SK-N-SH treated with all-trans-retinoic acid at 6 μM for 48 hours (cell line): ENCODE measurements at regions not wholly inside any gene's neighbourhood (a gene's known extent, or its start where the extent isn't known, plus 50 kb on each side); places are given as distances from the start of the nearest gene placed in this dataset.

Experiments used
- ATAC-seq: fragments of 200-7000 bp; cut with Tn5 transposase; 3 replicates; pipeline ENCODE4 v1.9.1; 2020; ENCODE audit warnings: mild to moderate bottlenecking, moderate library complexity
- ARNTL ChIP-seq: fragments of 450-650 bp; formaldehyde crosslinking; IDR thresholded peaks from 2 replicates; pipeline ENCODE4 v1.5.0; 2020; ENCODE audit warnings: low read depth, mild to moderate bottlenecking, moderate library complexity, borderline replicate concordance
- BACH2 ChIP-seq: fragments of 250-450 bp; sonication (Bioruptor Pico); IDR thresholded peaks from 2 replicates; pipeline ENCODE4 v1.9.0; 2021; ENCODE audit warnings: mild to moderate bottlenecking, borderline replicate concordance
- CSDC2 ChIP-seq: fragments of 250-450 bp; sonication (Bioruptor Pico); IDR thresholded peaks from 2 replicates; pipeline ENCODE4 v1.5.0; 2020; ENCODE audit warnings: mild to moderate bottlenecking, moderate library complexity
- ESRRG ChIP-seq: fragments of 250-450 bp; sonication (Bioruptor Pico); IDR thresholded peaks from 2 replicates; pipeline ENCODE4 v1.6.1; 2021; ENCODE audit warnings: mild to moderate bottlenecking
- GLIS3 ChIP-seq: fragments of 250-450 bp; sonication (Bioruptor Pico); IDR thresholded peaks from 2 replicates; pipeline ENCODE4 v1.5.0; 2020; ENCODE audit warnings: mild to moderate bottlenecking, moderate library complexity
- ISL1 ChIP-seq: fragments of 250-450 bp; sonication (Bioruptor Pico); IDR thresholded peaks from 2 replicates; pipeline ENCODE4 v2.1.2; 2022; ENCODE audit warnings: mild to moderate bottlenecking, moderate library complexity
- OSR1 ChIP-seq: fragments of 250-450 bp; sonication (Bioruptor Pico); IDR thresholded peaks from 2 replicates; pipeline ENCODE4 v1.8.0; 2022; ENCODE audit warnings: moderate library complexity, mild to moderate bottlenecking, inconsistent platforms
- PPARA ChIP-seq: fragments of 250-450 bp; sonication (Bioruptor Pico); IDR thresholded peaks from 2 replicates; pipeline ENCODE4 v1.5.0; 2020; ENCODE audit warnings: mild to moderate bottlenecking, borderline replicate concordance
- RARB ChIP-seq: fragments of 250-450 bp; sonication (Bioruptor Pico); IDR thresholded peaks from 2 replicates; pipeline ENCODE4 v1.8.0; 2021; ENCODE audit warnings: mild to moderate bottlenecking, moderate library complexity
- TCF4 ChIP-seq: fragments of 250-450 bp; sonication (Bioruptor Pico); IDR thresholded peaks from 2 replicates; pipeline ENCODE4 v1.8.0; 2021; ENCODE audit warnings: mild to moderate bottlenecking, moderate library complexity, borderline replicate concordance
- TOX ChIP-seq: fragments of 250-450 bp; sonication (Bioruptor Pico); IDR thresholded peaks from 2 replicates; pipeline ENCODE4 v1.8.0; 2021; ENCODE audit warnings: mild to moderate bottlenecking, moderate library complexity, borderline replicate concordance
- ZC3H10 ChIP-seq: fragments of 250-450 bp; sonication (Bioruptor Pico); IDR thresholded peaks from 2 replicates; pipeline ENCODE4 v1.5.1; 2021; ENCODE audit warnings: mild to moderate bottlenecking, moderate library complexity
- ZFP3 ChIP-seq: fragments of 250-450 bp; sonication (Bioruptor Pico); IDR thresholded peaks from 2 replicates; pipeline ENCODE4 v1.5.0; 2020; ENCODE audit warnings: mild to moderate bottlenecking, moderate library complexity
- ZFP30 ChIP-seq: fragments of 450-650 bp; formaldehyde crosslinking; IDR thresholded peaks from 2 replicates; pipeline ENCODE4 v1.5.0; 2022; ENCODE audit warnings: mild to moderate bottlenecking, moderate library complexity
- ZNF565 ChIP-seq: fragments of 450-650 bp; formaldehyde crosslinking; conservative IDR thresholded peaks from 2 replicates; pipeline ENCODE4 v1.5.0; 2020; ENCODE audit warnings: low read depth, mild to moderate bottlenecking, moderate library complexity
- ZNF70 ChIP-seq: fragments of 450-650 bp; formaldehyde crosslinking; IDR thresholded peaks from 2 replicates; pipeline ENCODE4 v1.5.0; 2020; ENCODE audit warnings: mild to moderate bottlenecking, moderate library complexity
- ZNF8 ChIP-seq: fragments of 450-650 bp; formaldehyde crosslinking; IDR thresholded peaks from 2 replicates; pipeline ENCODE4 v1.5.0; 2020; ENCODE audit warnings: mild to moderate bottlenecking, moderate library complexity
- TF ChIP-seq, protein P1 (sequence below): fragments of 250-450 bp; sonication (Bioruptor Pico); IDR thresholded peaks from 2 replicates; pipeline ENCODE4 v1.8.0; 2020; ENCODE audit warnings: mild to moderate bottlenecking, moderate library complexity, borderline replicate concordance
- TF ChIP-seq, protein P2 (sequence below): fragments of 250-450 bp; sonication (Bioruptor Pico); IDR thresholded peaks from 2 replicates; pipeline ENCODE4 v1.5.1; 2021; ENCODE audit warnings: mild to moderate bottlenecking, moderate library complexity
- TF ChIP-seq, protein P3 (sequence below): fragments of 250-450 bp; sonication (Bioruptor Pico); IDR thresholded peaks from 2 replicates; pipeline ENCODE4 v1.5.1; 2020; ENCODE audit warnings: low read depth, mild to moderate bottlenecking, moderate library complexity
- TF ChIP-seq, protein P4 (sequence below): fragments of 250-450 bp; sonication (Bioruptor Pico); IDR thresholded peaks from 2 replicates; pipeline ENCODE4 v1.5.0; 2020; ENCODE audit warnings: mild to moderate bottlenecking, moderate library complexity
- TF ChIP-seq, protein P5 (sequence below): fragments of 250-450 bp; sonication (Bioruptor Pico); IDR thresholded peaks from 2 replicates; pipeline ENCODE4 v1.8.0; 2021; ENCODE audit warnings: low read depth, mild to moderate bottlenecking, moderate library complexity, borderline replicate concordance

DNA sequence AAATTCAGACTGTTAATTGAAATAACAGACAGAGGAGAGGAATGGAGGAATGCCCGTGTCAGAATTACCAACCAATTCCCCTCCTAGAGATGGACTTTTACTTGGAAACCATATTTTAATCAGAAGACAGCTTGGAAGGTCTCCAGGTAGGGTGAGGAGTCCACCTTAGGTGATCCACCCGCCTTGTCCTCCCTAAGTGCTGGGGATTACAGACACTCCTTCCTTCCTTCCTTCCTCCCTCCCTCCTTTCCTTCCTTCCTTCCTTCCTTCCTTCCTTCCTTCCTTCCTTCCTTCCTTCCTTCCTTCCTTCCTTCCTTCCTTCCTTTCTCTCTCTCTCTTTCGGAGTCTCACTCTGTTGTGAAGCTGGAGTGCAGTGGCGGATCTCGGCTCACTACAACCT is 328.0 kb downstream of the RAPGEF2 start:
- TF ChIP-seq TCF4 (CRISPR knock-in tag) = no peak
- TF ChIP-seq, protein P1, sequence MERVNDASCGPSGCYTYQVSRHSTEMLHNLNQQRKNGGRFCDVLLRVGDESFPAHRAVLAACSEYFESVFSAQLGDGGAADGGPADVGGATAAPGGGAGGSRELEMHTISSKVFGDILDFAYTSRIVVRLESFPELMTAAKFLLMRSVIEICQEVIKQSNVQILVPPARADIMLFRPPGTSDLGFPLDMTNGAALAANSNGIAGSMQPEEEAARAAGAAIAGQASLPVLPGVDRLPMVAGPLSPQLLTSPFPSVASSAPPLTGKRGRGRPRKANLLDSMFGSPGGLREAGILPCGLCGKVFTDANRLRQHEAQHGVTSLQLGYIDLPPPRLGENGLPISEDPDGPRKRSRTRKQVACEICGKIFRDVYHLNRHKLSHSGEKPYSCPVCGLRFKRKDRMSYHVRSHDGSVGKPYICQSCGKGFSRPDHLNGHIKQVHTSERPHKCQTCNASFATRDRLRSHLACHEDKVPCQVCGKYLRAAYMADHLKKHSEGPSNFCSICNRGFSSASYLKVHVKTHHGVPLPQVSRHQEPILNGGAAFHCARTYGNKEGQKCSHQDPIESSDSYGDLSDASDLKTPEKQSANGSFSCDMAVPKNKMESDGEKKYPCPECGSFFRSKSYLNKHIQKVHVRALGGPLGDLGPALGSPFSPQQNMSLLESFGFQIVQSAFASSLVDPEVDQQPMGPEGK (CRISPR knock-in tag) = no peak
- TF ChIP-seq, protein P2, sequence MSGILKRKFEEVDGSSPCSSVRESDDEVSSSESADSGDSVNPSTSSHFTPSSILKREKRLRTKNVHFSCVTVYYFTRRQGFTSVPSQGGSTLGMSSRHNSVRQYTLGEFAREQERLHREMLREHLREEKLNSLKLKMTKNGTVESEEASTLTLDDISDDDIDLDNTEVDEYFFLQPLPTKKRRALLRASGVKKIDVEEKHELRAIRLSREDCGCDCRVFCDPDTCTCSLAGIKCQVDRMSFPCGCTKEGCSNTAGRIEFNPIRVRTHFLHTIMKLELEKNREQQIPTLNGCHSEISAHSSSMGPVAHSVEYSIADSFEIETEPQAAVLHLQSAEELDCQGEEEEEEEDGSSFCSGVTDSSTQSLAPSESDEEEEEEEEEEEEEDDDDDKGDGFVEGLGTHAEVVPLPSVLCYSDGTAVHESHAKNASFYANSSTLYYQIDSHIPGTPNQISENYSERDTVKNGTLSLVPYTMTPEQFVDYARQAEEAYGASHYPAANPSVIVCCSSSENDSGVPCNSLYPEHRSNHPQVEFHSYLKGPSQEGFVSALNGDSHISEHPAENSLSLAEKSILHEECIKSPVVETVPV (CRISPR knock-in tag) = no peak
- TF ChIP-seq ISL1 (CRISPR knock-in tag) = no peak
- no peak for TF ChIP-seq PPARA (CRISPR knock-in tag)
- TF ChIP-seq CSDC2 (CRISPR knock-in tag) = no peak
- TF ChIP-seq ZNF565 (CRISPR knock-in tag) = no peak
- no peak for TF ChIP-seq ZC3H10 (CRISPR knock-in tag)
- no peak for TF ChIP-seq OSR1
- no peak for TF ChIP-seq ZFP30 (CRISPR knock-in tag)
- TF ChIP-seq ARNTL (CRISPR knock-in tag) = no peak
- no peak for TF ChIP-seq ESRRG
- no peak for ATAC-seq

DNA sequence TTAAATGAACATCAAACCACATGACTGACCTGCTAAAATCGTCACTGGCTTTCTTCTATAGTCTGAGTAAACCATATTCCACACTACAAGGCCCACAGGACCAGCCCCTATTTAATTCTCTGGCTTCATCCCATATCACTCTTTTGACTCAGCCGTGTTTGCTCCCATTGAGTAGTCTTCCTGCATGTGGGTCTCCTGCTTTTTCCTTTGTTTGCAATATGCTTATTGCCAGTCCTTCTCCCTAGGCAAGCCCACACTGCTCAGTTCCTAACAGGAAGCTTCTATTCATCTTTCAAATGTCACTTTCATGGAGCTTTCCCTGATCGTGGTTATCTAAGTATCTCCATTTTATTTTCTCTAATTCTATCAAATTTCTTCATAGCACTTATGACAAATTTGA is 329.6 kb downstream of the RAPGEF2 start:
- ATAC-seq = no peak
- TF ChIP-seq, protein P3, sequence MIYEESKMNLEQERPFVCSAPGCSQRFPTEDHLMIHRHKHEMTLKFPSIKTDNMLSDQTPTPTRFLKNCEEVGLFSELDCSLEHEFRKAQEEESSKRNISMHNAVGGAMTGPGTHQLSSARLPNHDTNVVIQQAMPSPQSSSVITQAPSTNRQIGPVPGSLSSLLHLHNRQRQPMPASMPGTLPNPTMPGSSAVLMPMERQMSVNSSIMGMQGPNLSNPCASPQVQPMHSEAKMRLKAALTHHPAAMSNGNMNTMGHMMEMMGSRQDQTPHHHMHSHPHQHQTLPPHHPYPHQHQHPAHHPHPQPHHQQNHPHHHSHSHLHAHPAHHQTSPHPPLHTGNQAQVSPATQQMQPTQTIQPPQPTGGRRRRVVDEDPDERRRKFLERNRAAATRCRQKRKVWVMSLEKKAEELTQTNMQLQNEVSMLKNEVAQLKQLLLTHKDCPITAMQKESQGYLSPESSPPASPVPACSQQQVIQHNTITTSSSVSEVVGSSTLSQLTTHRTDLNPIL (CRISPR knock-in tag) = no peak
- TF ChIP-seq TCF4 (CRISPR knock-in tag) (no peak), GLIS3 (no peak), OSR1 (no peak), ISL1 (CRISPR knock-in tag) (no peak), BACH2 (no peak), ZFP30 (CRISPR knock-in tag) (no peak), ZNF8 (CRISPR knock-in tag) (no peak), PPARA (CRISPR knock-in tag) (no peak), ZNF70 (CRISPR knock-in tag) (no peak), CSDC2 (CRISPR knock-in tag) (no peak), ARNTL (CRISPR knock-in tag) (no peak), TOX (no peak), RARB (CRISPR knock-in tag) (no peak), ESRRG (no peak), ZFP3 (CRISPR knock-in tag) (no peak)
- TF ChIP-seq, protein P2 (CRISPR knock-in tag) = no peak
- TF ChIP-seq, protein P4, sequence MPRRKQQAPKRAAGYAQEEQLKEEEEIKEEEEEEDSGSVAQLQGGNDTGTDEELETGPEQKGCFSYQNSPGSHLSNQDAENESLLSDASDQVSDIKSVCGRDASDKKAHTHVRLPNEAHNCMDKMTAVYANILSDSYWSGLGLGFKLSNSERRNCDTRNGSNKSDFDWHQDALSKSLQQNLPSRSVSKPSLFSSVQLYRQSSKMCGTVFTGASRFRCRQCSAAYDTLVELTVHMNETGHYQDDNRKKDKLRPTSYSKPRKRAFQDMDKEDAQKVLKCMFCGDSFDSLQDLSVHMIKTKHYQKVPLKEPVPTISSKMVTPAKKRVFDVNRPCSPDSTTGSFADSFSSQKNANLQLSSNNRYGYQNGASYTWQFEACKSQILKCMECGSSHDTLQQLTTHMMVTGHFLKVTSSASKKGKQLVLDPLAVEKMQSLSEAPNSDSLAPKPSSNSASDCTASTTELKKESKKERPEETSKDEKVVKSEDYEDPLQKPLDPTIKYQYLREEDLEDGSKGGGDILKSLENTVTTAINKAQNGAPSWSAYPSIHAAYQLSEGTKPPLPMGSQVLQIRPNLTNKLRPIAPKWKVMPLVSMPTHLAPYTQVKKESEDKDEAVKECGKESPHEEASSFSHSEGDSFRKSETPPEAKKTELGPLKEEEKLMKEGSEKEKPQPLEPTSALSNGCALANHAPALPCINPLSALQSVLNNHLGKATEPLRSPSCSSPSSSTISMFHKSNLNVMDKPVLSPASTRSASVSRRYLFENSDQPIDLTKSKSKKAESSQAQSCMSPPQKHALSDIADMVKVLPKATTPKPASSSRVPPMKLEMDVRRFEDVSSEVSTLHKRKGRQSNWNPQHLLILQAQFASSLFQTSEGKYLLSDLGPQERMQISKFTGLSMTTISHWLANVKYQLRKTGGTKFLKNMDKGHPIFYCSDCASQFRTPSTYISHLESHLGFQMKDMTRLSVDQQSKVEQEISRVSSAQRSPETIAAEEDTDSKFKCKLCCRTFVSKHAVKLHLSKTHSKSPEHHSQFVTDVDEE (CRISPR knock-in tag) = no peak
- TF ChIP-seq, protein P5, sequence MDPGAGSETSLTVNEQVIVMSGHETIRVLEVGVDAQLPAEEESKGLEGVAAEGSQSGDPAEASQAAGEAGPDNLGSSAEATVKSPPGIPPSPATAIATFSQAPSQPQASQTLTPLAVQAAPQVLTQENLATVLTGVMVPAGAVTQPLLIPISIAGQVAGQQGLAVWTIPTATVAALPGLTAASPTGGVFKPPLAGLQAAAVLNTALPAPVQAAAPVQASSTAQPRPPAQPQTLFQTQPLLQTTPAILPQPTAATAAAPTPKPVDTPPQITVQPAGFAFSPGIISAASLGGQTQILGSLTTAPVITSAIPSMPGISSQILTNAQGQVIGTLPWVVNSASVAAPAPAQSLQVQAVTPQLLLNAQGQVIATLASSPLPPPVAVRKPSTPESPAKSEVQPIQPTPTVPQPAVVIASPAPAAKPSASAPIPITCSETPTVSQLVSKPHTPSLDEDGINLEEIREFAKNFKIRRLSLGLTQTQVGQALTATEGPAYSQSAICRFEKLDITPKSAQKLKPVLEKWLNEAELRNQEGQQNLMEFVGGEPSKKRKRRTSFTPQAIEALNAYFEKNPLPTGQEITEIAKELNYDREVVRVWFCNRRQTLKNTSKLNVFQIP (CRISPR knock-in tag) = no peak
